ENCODE measurements at regions not wholly inside any gene's neighbourhood (a gene's known extent, or its start where the extent isn't known, plus 50 kb on each side); places are given as distances from the start of the nearest gene placed in this dataset.

DNA sequence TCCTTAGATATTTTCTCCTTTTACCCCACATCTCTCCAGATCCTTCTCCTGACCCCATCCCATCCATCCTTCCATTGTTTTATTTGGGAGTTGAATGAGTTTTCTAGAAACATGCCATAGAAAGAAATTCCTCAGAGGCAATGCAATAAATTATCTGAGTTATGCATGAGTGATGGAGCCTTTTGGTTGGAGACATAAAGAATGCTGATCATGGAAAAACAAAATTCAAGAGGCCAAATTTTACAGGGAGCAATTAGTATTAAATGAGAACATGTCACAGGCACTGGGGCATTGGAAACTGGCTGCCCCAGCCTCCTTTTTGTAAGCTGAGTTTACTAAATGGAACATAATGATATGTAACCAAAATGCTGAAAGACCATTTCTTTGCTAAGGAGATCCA lies 74.2 kb upstream of the LCLAT1 start:
- TF ChIP-seq, protein P1, sequence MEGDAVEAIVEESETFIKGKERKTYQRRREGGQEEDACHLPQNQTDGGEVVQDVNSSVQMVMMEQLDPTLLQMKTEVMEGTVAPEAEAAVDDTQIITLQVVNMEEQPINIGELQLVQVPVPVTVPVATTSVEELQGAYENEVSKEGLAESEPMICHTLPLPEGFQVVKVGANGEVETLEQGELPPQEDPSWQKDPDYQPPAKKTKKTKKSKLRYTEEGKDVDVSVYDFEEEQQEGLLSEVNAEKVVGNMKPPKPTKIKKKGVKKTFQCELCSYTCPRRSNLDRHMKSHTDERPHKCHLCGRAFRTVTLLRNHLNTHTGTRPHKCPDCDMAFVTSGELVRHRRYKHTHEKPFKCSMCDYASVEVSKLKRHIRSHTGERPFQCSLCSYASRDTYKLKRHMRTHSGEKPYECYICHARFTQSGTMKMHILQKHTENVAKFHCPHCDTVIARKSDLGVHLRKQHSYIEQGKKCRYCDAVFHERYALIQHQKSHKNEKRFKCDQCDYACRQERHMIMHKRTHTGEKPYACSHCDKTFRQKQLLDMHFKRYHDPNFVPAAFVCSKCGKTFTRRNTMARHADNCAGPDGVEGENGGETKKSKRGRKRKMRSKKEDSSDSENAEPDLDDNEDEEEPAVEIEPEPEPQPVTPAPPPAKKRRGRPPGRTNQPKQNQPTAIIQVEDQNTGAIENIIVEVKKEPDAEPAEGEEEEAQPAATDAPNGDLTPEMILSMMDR (IDR thresholded peaks at IDR 0.05; ENCODE audit: insufficient read depth, low read length, poor library complexity, severe bottlenecking), result no peak
- TF ChIP-seq EZH2phosphoT487 (conservative IDR thresholded peaks at IDR 0.05; ENCODE audit: low read length), result no peak
